ENCODE measurements at regions not wholly inside any gene's neighbourhood (a gene's known extent, or its start where the extent isn't known, plus 50 kb on each side); places are given as distances from the start of the nearest gene placed in this dataset.

DNA sequence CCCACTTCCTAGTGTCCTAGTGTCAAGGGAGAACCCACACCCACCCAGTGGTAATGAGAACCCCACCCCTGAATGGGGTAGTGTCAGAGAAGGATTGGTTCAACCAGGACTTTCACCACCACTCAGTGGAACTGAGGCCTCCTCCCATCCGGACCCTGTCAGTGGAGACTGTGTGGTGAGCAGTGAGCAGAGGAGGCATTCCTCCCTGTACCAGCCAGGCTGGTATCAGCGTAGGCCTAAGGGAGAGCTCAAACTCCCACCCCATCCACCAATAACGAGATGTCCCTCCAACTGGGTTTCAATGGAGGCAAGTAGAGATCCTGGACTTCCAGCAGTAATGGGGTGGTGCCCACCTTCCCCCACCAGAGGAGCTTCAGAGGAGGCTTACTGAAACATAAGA, 1171.4 kb downstream of the TBC1D22A start:
- ATAC-seq: no peak
- TF ChIP-seq ZFP30 (CRISPR knock-in tag; IDR thresholded peaks at IDR 0.05) (no peak), OSR1 (CRISPR knock-in tag; IDR thresholded peaks at IDR 0.05) (no peak), PPARA (CRISPR knock-in tag; IDR thresholded peaks at IDR 0.05; ENCODE audit: borderline replicate concordance) (no peak), GLIS3 (CRISPR knock-in tag; IDR thresholded peaks at IDR 0.05) (no peak), ZNF70 (CRISPR knock-in tag; IDR thresholded peaks at IDR 0.05) (no peak), TOX (CRISPR knock-in tag; IDR thresholded peaks at IDR 0.05; ENCODE audit: borderline replicate concordance) (no peak), ESRRG (CRISPR knock-in tag; IDR thresholded peaks at IDR 0.05) (no peak), ARNTL (CRISPR knock-in tag; IDR thresholded peaks at IDR 0.05; ENCODE audit: borderline replicate concordance, low read depth) (no peak), TCF4 (CRISPR knock-in tag; IDR thresholded peaks at IDR 0.05; ENCODE audit: borderline replicate concordance) (no peak), ZFP3 (CRISPR knock-in tag; IDR thresholded peaks at IDR 0.05) (no peak), RARB (CRISPR knock-in tag; IDR thresholded peaks at IDR 0.05) (no peak)
- TF ChIP-seq, protein P1, sequence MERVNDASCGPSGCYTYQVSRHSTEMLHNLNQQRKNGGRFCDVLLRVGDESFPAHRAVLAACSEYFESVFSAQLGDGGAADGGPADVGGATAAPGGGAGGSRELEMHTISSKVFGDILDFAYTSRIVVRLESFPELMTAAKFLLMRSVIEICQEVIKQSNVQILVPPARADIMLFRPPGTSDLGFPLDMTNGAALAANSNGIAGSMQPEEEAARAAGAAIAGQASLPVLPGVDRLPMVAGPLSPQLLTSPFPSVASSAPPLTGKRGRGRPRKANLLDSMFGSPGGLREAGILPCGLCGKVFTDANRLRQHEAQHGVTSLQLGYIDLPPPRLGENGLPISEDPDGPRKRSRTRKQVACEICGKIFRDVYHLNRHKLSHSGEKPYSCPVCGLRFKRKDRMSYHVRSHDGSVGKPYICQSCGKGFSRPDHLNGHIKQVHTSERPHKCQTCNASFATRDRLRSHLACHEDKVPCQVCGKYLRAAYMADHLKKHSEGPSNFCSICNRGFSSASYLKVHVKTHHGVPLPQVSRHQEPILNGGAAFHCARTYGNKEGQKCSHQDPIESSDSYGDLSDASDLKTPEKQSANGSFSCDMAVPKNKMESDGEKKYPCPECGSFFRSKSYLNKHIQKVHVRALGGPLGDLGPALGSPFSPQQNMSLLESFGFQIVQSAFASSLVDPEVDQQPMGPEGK (CRISPR knock-in tag; IDR thresholded peaks at IDR 0.05; ENCODE audit: borderline replicate concordance): no peak
- TF ChIP-seq, protein P2, sequence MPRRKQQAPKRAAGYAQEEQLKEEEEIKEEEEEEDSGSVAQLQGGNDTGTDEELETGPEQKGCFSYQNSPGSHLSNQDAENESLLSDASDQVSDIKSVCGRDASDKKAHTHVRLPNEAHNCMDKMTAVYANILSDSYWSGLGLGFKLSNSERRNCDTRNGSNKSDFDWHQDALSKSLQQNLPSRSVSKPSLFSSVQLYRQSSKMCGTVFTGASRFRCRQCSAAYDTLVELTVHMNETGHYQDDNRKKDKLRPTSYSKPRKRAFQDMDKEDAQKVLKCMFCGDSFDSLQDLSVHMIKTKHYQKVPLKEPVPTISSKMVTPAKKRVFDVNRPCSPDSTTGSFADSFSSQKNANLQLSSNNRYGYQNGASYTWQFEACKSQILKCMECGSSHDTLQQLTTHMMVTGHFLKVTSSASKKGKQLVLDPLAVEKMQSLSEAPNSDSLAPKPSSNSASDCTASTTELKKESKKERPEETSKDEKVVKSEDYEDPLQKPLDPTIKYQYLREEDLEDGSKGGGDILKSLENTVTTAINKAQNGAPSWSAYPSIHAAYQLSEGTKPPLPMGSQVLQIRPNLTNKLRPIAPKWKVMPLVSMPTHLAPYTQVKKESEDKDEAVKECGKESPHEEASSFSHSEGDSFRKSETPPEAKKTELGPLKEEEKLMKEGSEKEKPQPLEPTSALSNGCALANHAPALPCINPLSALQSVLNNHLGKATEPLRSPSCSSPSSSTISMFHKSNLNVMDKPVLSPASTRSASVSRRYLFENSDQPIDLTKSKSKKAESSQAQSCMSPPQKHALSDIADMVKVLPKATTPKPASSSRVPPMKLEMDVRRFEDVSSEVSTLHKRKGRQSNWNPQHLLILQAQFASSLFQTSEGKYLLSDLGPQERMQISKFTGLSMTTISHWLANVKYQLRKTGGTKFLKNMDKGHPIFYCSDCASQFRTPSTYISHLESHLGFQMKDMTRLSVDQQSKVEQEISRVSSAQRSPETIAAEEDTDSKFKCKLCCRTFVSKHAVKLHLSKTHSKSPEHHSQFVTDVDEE (CRISPR knock-in tag; IDR thresholded peaks at IDR 0.05): no peak

DNA sequence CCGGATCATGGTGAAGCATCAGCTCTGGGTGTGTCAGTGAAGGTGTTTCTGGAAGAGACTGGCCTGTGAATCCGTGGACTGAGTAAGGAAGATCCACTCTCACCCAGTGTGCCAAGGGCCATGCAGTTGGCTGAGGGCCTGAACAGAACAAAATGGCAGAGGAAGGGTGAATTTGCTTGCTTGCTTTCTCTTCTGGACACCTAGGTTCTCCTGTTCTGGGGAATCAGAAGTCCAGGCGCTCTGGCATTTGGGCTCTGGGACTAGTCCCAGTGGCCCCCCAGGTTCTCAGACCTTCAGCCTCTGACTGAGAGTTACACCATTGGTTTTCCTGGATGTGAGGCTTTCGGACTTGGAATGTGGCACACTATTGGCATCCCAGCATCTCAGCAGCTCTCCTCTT, 1170.8 kb downstream of the TBC1D22A start:
- TF ChIP-seq, protein P3, sequence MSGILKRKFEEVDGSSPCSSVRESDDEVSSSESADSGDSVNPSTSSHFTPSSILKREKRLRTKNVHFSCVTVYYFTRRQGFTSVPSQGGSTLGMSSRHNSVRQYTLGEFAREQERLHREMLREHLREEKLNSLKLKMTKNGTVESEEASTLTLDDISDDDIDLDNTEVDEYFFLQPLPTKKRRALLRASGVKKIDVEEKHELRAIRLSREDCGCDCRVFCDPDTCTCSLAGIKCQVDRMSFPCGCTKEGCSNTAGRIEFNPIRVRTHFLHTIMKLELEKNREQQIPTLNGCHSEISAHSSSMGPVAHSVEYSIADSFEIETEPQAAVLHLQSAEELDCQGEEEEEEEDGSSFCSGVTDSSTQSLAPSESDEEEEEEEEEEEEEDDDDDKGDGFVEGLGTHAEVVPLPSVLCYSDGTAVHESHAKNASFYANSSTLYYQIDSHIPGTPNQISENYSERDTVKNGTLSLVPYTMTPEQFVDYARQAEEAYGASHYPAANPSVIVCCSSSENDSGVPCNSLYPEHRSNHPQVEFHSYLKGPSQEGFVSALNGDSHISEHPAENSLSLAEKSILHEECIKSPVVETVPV (CRISPR knock-in tag; IDR thresholded peaks at IDR 0.05): no peak
- TF ChIP-seq, protein P4, sequence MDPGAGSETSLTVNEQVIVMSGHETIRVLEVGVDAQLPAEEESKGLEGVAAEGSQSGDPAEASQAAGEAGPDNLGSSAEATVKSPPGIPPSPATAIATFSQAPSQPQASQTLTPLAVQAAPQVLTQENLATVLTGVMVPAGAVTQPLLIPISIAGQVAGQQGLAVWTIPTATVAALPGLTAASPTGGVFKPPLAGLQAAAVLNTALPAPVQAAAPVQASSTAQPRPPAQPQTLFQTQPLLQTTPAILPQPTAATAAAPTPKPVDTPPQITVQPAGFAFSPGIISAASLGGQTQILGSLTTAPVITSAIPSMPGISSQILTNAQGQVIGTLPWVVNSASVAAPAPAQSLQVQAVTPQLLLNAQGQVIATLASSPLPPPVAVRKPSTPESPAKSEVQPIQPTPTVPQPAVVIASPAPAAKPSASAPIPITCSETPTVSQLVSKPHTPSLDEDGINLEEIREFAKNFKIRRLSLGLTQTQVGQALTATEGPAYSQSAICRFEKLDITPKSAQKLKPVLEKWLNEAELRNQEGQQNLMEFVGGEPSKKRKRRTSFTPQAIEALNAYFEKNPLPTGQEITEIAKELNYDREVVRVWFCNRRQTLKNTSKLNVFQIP (CRISPR knock-in tag; IDR thresholded peaks at IDR 0.05; ENCODE audit: borderline replicate concordance, low read depth): no peak
- no peak for TF ChIP-seq SNAI2 (CRISPR knock-in tag; IDR thresholded peaks at IDR 0.05)
- TF ChIP-seq PPARA (CRISPR knock-in tag; IDR thresholded peaks at IDR 0.05; ENCODE audit: borderline replicate concordance): no peak
- no peak for ATAC-seq

DNA sequence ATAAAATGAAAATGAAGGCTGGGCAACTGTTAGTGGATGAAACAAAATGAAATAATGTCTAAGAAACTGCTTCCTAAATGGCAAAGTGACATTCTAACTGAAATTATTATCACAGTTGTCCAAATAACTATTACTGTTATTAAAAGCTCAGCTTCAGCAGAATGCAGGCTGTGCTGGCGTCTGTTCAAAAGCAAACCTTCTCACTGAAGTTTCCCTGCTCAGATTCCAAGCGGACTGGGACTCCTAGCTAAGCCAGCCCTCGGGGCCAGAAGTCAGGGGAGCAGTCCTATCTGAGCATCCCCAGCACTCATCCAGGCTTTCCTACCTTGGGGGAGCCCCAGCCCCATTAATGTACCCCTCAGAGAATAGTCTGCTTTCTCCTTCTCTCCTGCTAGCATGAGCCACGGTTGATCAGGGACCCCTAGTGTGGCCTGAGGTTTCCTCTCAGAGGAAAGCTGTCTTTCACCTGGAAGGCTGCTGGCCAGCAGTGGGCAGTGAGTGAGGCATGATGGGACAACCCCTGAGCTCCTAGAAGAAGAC, 1167.3 kb downstream of the TBC1D22A start:
- TF ChIP-seq, protein P4 (CRISPR knock-in tag; IDR thresholded peaks at IDR 0.05; ENCODE audit: borderline replicate concordance, low read depth): no peak
- TF ChIP-seq ZNF8 (CRISPR knock-in tag; IDR thresholded peaks at IDR 0.05): no peak
- TF ChIP-seq ZNF70 (CRISPR knock-in tag; IDR thresholded peaks at IDR 0.05): no peak
- TF ChIP-seq, protein P1 (CRISPR knock-in tag; IDR thresholded peaks at IDR 0.05; ENCODE audit: borderline replicate concordance): no peak
- TF ChIP-seq ISL1 (CRISPR knock-in tag; IDR thresholded peaks at IDR 0.05): no peak
- TF ChIP-seq BACH2 (CRISPR knock-in tag; IDR thresholded peaks at IDR 0.05; ENCODE audit: borderline replicate concordance): no peak
- TF ChIP-seq RARB (CRISPR knock-in tag; IDR thresholded peaks at IDR 0.05): no peak
- TF ChIP-seq ZFP30 (CRISPR knock-in tag; IDR thresholded peaks at IDR 0.05): no peak
- TF ChIP-seq GLIS3 (CRISPR knock-in tag; IDR thresholded peaks at IDR 0.05): no peak
- TF ChIP-seq ESRRG (CRISPR knock-in tag; IDR thresholded peaks at IDR 0.05): no peak
- TF ChIP-seq, protein P2 (CRISPR knock-in tag; IDR thresholded peaks at IDR 0.05): no peak
- no peak for TF ChIP-seq CSDC2 (CRISPR knock-in tag; IDR thresholded peaks at IDR 0.05)
- no peak for TF ChIP-seq ZC3H10 (CRISPR knock-in tag; IDR thresholded peaks at IDR 0.05)
- TF ChIP-seq TOX (CRISPR knock-in tag; IDR thresholded peaks at IDR 0.05; ENCODE audit: borderline replicate concordance): no peak
- no peak for ATAC-seq

Data from SK-N-SH treated with all-trans-retinoic acid at 6 μM for 48 hours (cell line).